TTC549 (cell line): ENCODE measurements at regions not wholly inside any gene's neighbourhood (a gene's known extent, or its start where the extent isn't known, plus 50 kb on each side); places are given as distances from the start of the nearest gene placed in this dataset.
A peak's percentile ranks its signal among the peaks of the same experiment; 100 is the strongest.
"Not testable (repeated sequence)": the region's sequence is repeated elsewhere in the genome, so short reads cannot be mapped to it uniquely, and the experiment has no call there.

Experiments used
- FAIRE-seq: peaks from 2 replicates; lab custom pipeline; 2012; peaks lifted over from hg19 to GRCh38; lab: Jason Lieb, UNC

DNA sequence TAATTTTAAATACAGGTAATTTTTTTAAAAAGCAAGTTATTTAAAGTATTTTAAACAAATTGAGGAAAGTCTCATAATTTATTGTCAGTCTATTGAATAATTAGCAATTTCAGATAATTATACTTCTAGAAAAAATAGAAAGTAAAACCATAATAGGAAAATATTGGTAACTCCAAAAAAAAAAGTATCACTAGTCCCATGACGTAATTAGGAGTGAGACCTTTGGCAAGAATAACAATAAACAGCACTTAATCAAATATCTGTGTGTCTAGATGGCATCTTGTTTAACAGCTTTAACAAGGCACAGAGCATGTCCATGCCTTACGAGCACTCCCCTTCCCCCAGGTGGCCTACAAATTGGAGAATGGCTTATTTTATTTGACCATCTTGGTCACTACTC lies 1683.6 kb upstream of the AGA start:
- no peak for FAIRE-seq

DNA sequence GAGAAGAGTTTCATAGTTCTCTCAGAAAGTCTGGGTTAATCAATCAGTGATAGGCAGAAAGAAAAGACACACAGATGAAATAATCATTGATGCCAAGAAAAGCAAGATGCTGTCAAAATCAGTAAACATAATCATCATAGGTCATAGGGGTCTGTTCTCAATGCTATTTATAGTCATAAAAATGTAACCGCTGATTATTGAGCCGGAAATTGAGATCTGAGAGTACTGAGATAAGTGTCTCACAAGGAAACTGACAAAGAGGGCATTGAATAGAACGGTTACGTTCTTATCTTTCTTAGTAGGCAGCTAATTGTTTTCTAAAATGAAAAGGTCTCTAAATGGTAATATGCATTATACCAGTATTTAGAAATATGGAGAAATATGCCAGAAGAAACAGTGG lies 1686.1 kb upstream of the AGA start:
- no peak for FAIRE-seq

- no peak for FAIRE-seq
These were observed 1688.0 kb upstream of the AGA start for GRCh38 chr4:179130122-179130714.

GRCh38 chr4:179145746-179146525 lies 1703.7 kb upstream of the AGA start:
- FAIRE-seq = no peak

DNA sequence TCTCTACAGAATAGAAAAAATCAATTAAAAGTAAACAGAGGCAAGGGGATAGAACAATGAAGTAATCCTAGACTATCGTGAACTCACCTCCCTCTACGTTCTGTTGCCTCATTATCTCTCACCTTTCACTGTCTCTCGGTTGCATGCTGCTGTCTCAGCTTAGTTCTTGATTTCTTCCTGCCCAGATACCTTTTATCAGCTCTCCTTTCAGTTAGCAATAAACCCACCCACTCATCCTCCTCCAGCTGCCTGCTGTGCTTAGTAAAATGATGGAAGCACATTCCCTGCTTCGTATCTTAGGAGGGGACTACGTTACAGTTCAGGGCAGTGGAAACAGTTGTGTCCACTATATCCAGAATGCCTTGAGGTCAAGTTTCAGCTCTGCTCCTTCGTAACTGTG lies 1709.5 kb upstream of the AGA start:
- FAIRE-seq = no peak

DNA sequence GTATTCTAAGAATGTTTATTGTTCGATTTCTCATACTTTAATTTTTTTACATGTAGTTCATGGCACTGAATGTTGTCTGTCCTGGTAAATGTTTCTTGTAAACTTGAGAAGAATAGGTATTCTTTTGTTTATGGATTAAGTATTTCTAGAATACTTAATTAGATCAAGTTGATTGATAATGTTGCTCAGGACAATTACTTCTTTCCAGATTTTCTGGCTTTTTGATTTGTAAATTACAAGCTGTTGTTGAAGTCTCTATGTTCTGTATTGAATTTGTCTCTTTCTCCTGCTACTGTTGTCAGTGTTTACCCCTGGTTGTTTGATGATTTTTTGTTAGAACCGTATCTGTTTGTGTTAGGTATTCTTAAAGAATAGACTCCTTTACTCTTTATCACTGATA lies 1720.9 kb upstream of the AGA start:
- FAIRE-seq = no peak

- FAIRE-seq = no peak
These were observed 1722.2 kb upstream of the AGA start for GRCh38 chr4:179164267-179164999.

- FAIRE-seq = no peak
These were observed 1722.9 kb upstream of the AGA start for GRCh38 chr4:179165000-179165738.

- no peak for FAIRE-seq
These were observed 1723.6 kb upstream of the AGA start for GRCh38 chr4:179165862-179166261.

DNA sequence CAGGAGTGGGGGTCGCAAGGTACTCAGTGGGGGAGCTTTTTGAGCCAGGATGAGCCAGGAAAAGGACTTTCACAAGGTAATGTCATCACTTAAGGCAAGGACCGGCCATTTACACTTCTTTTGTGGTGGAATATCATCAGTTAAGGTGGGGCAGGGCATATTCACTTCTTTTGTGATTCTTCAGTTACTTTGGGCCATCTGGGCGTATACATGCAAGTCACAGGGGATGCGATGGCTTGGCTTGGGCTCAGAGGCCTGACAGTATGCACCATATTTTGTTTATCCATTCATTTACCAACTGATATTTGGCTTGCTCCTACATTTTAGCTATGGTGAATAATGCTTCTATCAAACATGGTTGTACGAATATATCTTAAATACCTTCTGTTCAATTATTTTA lies 1728.1 kb upstream of the AGA start:
- FAIRE-seq = not testable (repeated sequence)

DNA sequence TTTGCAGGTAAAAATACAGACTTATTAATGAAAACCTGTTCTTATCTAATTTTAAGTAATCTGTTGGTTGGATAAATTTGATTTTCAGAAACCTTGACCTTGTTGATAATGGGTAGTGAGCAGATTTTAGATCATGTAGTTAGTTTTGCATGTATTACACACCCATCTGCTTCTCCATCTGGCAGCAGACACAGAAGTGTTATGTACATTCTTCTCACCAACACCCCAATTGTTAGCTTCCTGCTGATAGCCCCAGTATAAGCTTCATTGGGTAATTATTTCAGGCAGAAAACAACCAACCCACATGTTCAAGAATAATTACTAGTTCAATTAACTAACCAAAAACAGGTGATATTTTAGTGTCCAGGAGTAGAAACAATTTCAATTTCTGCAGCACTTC lies 1740.5 kb upstream of the AGA start:
- FAIRE-seq = no peak

DNA sequence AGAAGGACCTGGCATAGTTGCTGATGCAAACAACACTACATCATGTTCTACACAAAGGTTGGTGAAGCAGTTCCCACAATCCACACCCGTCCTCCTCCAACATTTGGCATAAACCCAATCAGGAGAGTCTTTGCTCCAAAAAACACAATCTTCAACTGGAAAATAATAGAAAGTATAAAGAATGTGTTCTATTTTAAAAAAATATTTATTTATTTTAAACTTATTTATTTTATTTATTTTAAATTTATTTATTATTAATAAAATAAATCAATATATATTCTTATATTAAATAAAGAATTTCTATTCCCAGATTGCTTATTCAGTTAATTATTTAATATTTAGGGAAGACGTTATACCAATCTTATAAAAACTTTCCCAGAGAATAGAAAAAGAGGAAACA lies 1753.7 kb upstream of the AGA start:
- FAIRE-seq = peak; percentile 67

- FAIRE-seq = no peak
These were observed 1754.3 kb upstream of the AGA start for GRCh38 chr4:179196511-179196910.

- no peak for FAIRE-seq
These were observed 1758.4 kb upstream of the AGA start for GRCh38 chr4:179200681-179201080.

DNA sequence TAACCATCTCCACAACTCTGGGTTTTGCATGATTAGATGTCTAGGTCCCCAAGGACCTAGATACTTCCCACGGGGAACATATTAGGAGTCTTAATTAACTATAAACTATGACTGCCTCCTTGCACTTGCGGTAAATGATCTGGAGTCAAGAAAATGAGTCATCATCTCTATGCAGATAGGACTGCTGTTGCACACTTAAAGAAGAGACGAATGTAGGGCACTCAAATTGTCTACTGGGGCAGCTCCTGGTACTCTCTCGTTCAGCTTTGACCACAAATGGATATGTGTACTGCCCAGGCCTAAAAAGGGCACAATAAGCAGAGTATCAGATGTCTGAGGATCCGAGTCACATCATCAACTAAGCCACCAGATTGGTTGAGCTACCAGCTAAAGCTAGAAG lies 1783.4 kb upstream of the AGA start:
- no peak for FAIRE-seq

DNA sequence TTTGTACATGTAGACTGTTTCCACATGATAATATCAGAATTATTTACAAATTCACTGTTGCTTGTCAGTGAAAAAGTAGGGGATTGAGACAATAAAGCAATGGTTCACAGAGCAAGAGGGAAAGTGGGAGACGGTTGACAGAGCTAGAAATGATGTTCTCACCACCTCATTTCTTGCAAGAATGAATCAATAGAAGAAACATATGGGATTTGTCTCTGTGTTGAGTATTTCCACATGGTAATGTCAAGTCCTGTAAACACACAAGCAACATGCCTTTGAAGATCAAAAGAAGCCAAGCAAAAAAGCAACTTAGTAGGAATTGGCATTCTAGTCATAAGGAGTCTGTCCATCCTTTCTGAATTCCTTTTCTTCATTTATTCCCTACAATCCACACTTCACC lies 1806.6 kb upstream of the AGA start:
- FAIRE-seq = no peak

DNA sequence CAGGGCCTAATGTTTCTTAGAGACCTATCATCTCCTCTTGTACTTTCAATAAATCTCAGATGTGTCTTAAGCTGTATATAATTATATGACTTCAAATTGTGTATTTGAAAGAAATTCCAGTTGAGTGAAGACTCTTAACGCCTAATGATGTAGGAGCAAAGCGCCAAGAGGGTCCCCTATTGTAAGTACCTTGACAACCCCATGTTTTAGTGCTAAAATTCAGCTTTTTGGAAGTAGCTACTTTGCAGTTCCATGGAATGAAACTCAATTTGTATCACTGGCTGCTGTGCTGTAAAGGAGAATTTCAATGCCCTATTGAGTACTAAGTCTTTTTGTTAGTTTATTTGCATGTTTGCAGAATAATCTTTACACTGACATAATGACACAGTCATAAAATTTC lies 1826.6 kb upstream of the AGA start:
- no peak for FAIRE-seq

DNA sequence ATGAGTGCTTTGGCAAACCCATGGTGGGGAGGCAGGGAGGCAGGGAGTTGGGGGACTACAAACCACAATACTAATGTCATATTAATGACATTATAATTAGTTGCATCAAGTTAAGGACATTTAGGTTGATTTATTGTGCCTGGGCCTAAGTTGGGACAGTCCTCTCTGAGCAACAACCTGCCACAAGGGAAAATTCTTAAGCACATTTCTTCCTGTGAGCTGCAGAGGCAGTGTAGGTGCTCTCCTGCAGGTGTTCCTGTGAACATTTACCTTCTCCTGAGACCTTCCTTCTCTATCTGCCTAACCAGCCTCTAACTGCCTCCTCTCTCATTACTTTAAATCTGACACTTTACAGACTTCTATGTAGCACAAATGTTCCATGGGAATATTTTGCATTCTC lies 1830.0 kb upstream of the AGA start:
- FAIRE-seq = no peak

- FAIRE-seq = no peak
These were observed 1836.4 kb upstream of the AGA start for GRCh38 chr4:179278647-179279046.

DNA sequence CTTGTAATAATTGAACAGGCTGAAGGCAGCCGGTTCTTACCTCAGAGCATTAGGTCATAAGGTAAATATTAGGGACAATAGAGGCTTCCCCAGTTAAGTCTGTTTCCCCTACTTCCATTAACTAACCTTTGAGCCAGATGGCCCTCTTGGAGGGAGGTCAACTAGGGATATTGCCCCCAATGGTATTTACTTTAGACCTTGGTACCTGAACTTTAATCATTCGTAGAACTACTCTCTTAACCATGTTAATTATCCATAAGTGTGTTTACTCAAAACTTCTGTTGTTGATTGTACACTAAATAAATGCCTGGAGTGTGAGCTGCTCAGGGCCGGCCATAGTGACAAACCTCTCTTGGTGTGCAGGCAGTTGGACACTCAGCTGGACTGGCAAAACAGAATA lies 1843.5 kb upstream of the AGA start:
- FAIRE-seq = no peak

- no peak for FAIRE-seq
These were observed 1849.4 kb upstream of the AGA start for GRCh38 chr4:179291657-179292056.

DNA sequence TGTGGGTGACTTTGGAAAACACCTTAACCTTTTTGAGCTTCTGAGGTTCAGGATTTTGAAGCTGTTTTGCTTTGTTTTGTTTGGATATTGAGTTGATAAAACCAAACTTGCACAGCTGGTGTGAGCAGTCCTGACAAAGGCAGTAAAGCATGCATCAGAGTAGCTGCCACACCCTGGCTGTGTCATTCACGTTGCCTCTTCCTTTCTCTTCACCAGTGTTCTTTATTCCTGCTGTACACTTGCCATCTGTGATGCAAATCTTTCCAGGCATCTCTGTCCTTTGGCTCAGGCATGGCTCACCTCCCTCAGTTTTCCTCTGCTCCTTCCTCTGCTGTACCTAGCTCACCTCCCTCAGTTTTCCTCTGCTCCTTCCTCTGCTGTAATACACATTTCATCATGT lies 1850.2 kb upstream of the AGA start:
- FAIRE-seq = no peak
